DND-41 (cell line): ENCODE measurements at regions not wholly inside any gene's neighbourhood (a gene's known extent, or its start where the extent isn't known, plus 50 kb on each side); places are given as distances from the start of the nearest gene placed in this dataset.

Experiments used
- CTCF ChIP-seq: IDR thresholded peaks from 2 replicates; pipeline ENCODE4 v1.5.1; 2012; ENCODE audit warnings: borderline replicate concordance, low read length, moderate library complexity, mild to moderate bottlenecking; ENCODE audit not compliant: poor library complexity, severe bottlenecking; ENCODE audit errors: extremely low read depth
- EZH2 ChIP-seq: IDR thresholded peaks from 3 replicates; pipeline ENCODE4 v1.6.1; 2012; ENCODE audit warnings: borderline replicate concordance, low read depth, mild to moderate bottlenecking, moderate library complexity, low read length, inconsistent platforms; ENCODE audit not compliant: severe bottlenecking

GRCh38 chrX:86917959-86918358 lies 599.6 kb upstream of the KLHL4 start:
- TF ChIP-seq CTCF, result no peak
- no peak for TF ChIP-seq EZH2
